ENCODE measurements at regions not wholly inside any gene's neighbourhood (a gene's known extent, or its start where the extent isn't known, plus 50 kb on each side); places are given as distances from the start of the nearest gene placed in this dataset.

DNA sequence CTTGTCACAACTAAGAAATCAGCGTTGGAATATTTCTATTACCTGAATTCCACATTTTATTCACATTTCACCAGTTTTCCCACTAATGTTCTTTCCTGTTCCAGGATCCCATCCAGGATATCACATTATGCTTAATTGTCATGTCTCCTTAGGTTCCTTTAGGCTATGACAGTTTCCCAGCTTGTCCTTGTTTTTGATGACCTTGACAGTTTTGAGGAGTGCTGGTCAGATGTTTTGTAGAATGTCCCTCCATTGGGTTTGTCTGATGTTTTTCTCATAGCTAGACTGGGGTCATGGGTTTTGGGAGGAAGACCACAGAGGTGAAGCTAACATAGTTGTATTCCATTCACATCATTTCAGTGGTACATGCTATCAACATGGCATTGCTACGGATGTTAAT, 80.8 kb upstream of the HEPHL1 start:
- TF ChIP-seq TAF1 (IDR thresholded peaks at IDR 0.05; ENCODE audit: borderline replicate concordance, insufficient read depth, low read length) (no peak), FOXP2 (optimal IDR thresholded peaks at IDR 0.05; ENCODE audit: borderline replicate concordance, extremely low read depth, extremely low read length, insufficient read depth) (no peak), POLR2AphosphoS5 (IDR thresholded peaks at IDR 0.05; ENCODE audit: low read depth, low read length) (no peak), SIN3A (IDR thresholded peaks at IDR 0.05; ENCODE audit: borderline replicate concordance, insufficient read depth, low read length) (no peak)

DNA sequence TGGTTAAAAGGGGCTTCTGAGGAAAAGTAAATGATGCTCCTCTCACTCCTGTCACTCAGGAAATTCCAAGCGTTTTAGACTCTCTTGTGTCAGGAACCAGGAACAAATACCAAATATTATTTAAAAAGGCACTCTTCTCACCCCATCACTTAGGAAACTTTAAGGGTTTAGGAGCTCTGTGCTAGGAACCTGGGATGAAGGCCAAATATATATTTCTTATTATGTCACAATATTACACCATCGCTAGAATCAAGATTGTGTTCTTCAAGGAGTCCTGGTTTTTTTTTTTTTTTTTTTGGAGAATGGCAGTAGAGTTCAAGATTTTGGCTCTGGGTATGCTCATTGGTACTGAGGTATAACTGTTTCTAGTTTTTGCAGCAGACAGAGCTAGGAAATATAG, 79.0 kb upstream of the HEPHL1 start:
- TF ChIP-seq POLR2AphosphoS5 (IDR thresholded peaks at IDR 0.05; ENCODE audit: low read depth, low read length) (no peak), FOXP2 (optimal IDR thresholded peaks at IDR 0.05; ENCODE audit: borderline replicate concordance, extremely low read depth, extremely low read length, insufficient read depth) (no peak), SIN3A (IDR thresholded peaks at IDR 0.05; ENCODE audit: borderline replicate concordance, insufficient read depth, low read length) (no peak), TAF1 (IDR thresholded peaks at IDR 0.05; ENCODE audit: borderline replicate concordance, insufficient read depth, low read length) (no peak)
- TF ChIP-seq, protein P1, sequence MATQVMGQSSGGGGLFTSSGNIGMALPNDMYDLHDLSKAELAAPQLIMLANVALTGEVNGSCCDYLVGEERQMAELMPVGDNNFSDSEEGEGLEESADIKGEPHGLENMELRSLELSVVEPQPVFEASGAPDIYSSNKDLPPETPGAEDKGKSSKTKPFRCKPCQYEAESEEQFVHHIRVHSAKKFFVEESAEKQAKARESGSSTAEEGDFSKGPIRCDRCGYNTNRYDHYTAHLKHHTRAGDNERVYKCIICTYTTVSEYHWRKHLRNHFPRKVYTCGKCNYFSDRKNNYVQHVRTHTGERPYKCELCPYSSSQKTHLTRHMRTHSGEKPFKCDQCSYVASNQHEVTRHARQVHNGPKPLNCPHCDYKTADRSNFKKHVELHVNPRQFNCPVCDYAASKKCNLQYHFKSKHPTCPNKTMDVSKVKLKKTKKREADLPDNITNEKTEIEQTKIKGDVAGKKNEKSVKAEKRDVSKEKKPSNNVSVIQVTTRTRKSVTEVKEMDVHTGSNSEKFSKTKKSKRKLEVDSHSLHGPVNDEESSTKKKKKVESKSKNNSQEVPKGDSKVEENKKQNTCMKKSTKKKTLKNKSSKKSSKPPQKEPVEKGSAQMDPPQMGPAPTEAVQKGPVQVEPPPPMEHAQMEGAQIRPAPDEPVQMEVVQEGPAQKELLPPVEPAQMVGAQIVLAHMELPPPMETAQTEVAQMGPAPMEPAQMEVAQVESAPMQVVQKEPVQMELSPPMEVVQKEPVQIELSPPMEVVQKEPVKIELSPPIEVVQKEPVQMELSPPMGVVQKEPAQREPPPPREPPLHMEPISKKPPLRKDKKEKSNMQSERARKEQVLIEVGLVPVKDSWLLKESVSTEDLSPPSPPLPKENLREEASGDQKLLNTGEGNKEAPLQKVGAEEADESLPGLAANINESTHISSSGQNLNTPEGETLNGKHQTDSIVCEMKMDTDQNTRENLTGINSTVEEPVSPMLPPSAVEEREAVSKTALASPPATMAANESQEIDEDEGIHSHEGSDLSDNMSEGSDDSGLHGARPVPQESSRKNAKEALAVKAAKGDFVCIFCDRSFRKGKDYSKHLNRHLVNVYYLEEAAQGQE (IDR thresholded peaks at IDR 0.05; ENCODE audit: insufficient read depth in 1 of 2, low read depth in 2 of 2, low read length in 2 of 2) = no peak

DNA sequence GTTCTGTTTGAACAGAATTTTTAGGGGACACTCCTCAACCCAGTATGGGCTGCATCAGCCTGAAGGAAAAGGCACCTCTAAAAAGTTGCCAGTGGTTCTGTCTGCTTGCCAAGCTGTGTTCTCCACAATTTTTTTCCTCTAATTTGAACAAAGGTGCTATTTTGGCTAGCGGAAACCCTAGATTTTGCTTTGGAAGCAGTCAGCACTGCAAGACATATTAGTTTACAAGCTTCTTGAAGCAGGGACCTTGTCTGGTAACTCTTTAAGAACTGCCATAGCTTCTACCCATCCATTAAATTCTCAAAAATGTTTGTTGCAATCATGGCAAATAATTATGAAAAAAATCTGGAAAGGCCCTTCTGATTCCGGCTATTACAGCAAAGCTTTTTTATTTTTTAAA, 75.6 kb upstream of the HEPHL1 start:
- no peak for TF ChIP-seq POLR2AphosphoS5 (IDR thresholded peaks at IDR 0.05; ENCODE audit: low read depth, low read length)
- no peak for TF ChIP-seq TAF1 (IDR thresholded peaks at IDR 0.05; ENCODE audit: borderline replicate concordance, insufficient read depth, low read length)
- no peak for TF ChIP-seq SIN3A (IDR thresholded peaks at IDR 0.05; ENCODE audit: borderline replicate concordance, insufficient read depth, low read length)
- TF ChIP-seq, protein P1 (IDR thresholded peaks at IDR 0.05; ENCODE audit: insufficient read depth in 1 of 2, low read depth in 2 of 2, low read length in 2 of 2) = no peak
- no peak for TF ChIP-seq FOXP2 (optimal IDR thresholded peaks at IDR 0.05; ENCODE audit: borderline replicate concordance, extremely low read depth, extremely low read length, insufficient read depth)

DNA sequence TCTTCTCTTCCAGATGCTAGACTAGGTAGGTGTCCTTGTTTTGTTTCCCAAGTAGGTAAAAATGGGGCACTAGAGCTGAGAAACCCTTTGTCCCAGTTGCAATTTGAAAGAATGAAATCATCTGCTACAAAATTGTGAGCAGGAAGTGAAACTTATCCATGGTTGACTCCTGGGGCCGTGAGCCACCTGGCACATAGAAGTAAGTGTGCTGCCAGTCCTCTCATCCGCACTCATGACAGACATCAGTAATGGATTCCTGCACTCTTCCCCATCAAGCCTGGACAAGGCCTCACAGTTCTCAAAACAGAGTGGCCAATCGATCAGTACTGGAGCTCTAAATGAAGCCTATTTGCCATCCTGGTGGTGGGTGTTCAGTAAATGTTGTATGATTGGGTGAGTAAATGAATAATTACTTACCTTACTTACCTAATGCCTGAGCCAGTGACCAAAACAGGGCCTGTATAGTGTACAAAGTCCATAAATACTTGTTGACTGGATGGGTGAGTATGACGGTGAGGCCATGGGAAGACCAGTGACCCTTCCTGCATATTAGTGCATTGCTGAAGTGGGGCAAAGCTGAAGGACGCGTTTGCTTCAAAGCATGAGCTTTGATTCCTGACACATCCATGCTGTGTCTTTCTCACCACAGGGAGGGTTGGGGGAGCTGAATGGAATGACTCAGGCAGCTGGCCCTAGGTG, 68.9 kb upstream of the HEPHL1 start:
- no peak for TF ChIP-seq TAF1 (IDR thresholded peaks at IDR 0.05; ENCODE audit: borderline replicate concordance, insufficient read depth, low read length)
- no peak for TF ChIP-seq SIN3A (IDR thresholded peaks at IDR 0.05; ENCODE audit: borderline replicate concordance, insufficient read depth, low read length)
- no peak for TF ChIP-seq POLR2AphosphoS5 (IDR thresholded peaks at IDR 0.05; ENCODE audit: low read depth, low read length)
- TF ChIP-seq FOXP2 (optimal IDR thresholded peaks at IDR 0.05; ENCODE audit: borderline replicate concordance, extremely low read depth, extremely low read length, insufficient read depth) = no peak
- TF ChIP-seq, protein P1 (IDR thresholded peaks at IDR 0.05; ENCODE audit: insufficient read depth in 1 of 2, low read depth in 2 of 2, low read length in 2 of 2) = no peak

DNA sequence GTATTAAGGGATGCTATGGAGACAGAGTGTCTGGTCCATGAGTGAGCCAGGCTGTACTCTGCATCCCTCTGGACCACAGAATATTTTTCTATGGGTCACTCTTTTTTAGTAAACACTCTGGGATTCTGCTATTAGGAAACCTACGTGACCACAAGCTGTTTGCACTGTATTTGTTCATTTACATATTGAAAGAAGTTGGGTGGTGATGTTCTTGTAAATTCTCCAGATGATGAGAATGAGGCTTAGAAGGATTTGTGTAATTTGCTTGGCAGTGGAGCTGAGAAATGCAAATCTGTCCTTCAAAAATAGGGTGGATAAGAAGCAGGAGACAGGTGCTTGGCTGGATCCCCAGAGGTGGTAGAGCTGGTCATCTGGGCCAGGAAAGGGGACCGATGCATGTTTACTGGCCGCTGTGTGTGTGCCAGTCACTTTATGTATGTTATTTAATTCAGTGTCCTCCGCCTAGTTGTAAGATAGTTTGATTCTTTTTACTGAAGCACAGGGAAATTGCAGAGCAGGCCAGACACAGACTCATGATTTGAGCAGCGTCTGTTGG, 63.7 kb upstream of the HEPHL1 start:
- TF ChIP-seq, protein P1 (IDR thresholded peaks at IDR 0.05; ENCODE audit: insufficient read depth in 1 of 2, low read depth in 2 of 2, low read length in 2 of 2) = no peak
- no peak for TF ChIP-seq SIN3A (IDR thresholded peaks at IDR 0.05; ENCODE audit: borderline replicate concordance, insufficient read depth, low read length)
